HG03159 (cell line): ENCODE measurements at regions not wholly inside any gene's neighbourhood (a gene's known extent, or its start where the extent isn't known, plus 50 kb on each side); places are given as distances from the start of the nearest gene placed in this dataset.
"Not testable (repeated sequence)": the region's sequence is repeated elsewhere in the genome, so short reads cannot be mapped to it uniquely, and the experiment has no call there.

Experiments used
- ATAC-seq: cut with Tn5 transposase; IDR thresholded peaks from one replicate; pipeline ENCODE4 v1.9.1; 2021; ENCODE audit warnings: mild to moderate bottlenecking, moderate library complexity; ENCODE audit not compliant: unreplicated experiment

DNA sequence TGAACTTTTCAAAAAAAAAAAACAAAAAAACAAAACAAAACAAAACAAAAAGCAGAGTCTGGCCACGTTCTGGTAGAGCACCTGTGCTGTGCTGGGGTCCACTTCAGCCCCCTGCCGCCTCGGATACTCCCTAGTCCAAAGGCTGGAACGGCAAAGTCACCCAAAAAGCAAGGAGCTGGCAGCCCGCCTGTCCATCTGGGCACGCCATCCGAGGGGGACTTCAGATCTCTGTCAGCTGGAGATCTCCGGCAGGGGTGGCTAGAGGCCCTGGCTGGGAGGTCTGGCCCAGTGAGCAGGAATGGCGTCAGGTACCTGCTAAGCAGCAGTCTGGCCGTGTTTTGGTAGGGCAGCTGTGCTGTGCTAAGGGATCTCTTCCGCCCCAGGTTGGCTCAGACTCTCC is 152.3 kb upstream of the ZNF516 start:
- no peak for ATAC-seq

DNA sequence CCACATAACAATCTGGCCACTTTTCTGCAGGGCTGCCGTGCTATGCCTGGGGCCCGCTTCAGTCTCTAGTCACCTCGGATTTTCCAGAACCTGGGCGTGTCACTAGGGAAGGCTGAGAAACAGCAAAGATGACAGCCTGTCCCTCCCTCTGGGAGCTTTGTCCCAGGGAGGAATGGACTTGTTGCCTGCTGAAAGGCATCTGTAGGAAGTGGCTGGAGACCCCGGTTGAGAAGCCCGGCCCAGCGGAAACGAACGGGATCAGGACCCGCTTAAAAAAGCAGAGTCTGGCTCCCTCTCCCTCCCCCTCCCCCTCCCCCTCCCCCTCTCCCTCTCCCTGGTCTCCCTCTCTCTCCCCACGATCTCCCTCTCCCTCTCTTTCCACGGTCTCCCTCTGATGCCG is 149.5 kb upstream of the ZNF516 start:
- ATAC-seq = no peak

DNA sequence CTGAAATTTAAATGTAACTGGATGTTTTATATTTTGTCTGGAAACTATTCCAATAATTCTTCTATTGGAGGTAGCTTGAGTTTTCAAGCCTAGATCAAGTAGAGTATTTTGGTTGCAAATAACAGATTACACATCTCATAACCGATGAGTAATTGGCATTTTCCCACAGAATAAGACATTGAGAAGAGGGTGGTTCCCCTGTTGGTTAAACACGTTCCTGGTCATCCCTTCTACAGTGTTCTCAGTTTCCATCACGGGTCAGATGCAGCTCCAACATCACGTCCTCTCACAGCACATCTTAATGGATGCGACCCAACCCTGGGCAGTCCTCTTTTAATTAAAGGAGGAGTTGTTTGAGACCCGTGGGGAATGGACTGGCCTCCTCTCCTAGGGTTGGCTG is 149.0 kb upstream of the ZNF516 start:
- ATAC-seq = no peak

DNA sequence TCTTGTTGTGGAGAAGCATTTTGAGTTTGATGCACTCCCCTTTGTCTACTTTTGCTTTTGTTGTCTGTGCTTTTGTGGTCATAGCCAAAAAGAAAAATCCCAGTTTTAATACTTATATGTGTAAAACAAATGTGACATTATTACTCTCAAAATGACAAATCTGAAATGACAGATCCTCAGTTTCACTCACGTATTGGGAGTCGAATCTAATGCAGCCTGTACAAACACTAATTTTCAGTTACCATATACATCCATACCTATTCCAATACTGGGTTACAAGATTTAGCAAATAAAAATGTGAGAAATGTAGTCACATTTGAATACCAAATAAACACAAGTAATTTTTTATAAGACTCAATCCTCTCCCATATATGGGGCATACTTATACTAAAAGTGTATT is 148.2 kb upstream of the ZNF516 start:
- no peak for ATAC-seq

DNA sequence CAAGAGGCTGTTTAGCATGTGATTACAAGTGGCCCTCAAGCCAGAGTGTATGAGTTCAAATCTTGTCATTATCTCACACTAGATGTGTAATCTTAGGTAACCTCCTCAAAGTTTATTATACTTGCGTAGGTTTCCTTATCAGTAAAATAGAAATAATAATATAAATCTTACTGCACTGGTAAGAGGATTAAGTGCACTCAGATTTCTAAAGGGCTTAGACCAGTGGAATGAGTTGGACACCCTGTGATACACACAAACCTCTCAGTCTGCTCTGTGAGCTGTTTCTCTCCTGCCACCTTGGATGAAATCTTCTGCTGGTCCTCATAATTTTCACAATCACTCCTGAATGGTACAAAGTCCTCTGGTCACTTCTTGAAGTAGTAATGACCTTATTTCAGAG is 145.4 kb upstream of the ZNF516 start:
- ATAC-seq = no peak

DNA sequence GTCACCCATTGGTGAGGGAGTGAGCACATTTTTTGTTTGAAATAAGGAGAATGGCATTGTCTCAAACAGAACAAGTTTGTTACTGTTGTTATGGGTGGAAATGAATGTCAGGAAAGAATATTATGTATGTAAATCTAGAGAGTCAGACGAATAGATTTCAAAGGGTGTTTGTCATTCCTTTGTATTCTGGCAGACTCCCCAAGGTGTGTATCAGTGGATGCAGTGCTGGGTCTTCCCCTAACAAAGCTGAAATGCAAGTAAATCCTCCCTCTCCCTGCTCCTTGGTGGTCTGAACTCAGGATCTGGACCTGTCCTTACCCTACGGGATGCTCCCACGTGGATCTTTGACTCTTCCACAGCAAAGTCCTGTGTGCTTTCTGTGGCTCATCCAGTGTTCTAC is 139.5 kb upstream of the ZNF516 start:
- ATAC-seq = no peak

DNA sequence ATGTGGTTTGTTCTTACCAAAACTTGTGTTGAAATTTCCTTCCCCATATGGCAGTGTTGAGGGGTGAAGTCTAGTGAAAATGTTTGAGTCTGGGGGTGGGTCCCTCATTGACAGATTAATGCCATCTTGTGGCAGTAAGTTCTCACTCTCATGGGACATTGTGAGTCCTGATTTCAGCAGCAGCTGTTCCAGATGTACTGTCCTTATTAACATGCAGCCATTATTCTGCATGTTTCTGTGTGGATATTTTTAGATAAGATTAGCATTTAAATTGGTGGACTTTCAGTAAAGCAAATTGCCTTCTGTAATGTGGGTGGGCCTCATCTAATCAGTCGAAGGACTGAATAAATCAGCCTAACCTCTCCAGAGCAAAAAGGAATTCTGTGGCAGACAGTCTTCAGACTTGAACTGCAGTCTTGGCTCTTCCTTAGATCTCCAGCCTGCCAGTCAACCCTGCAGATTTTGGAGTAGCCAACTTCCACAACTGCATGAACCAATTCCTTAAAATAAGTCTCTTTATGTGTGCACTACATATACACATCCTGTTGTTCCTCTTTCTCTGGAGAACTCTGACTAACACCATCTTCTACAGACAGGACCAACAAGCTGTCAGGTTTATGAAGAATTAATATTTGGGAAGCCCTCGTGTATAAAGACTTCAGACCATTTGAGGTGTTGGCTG is 138.7 kb upstream of the ZNF516 start:
- ATAC-seq = no peak

DNA sequence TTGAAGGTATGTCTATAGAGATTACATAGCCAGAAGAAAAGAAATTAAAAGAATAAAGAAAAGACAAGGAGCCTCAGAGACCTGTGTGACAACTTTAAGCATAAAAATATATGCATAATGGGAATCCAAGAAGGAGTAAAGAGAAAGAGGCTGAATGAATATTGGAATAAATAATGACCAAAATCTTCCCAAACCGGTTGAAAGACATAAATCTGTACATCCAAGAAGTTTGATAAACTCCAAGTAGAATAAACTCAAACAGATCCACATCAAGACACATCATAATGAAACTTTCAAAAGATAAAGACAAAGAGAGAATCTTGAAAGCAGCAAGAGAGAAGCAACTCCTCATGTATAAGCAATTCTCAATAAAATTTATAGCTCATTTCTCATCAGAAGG is 132.4 kb upstream of the ZNF516 start:
- no peak for ATAC-seq

DNA sequence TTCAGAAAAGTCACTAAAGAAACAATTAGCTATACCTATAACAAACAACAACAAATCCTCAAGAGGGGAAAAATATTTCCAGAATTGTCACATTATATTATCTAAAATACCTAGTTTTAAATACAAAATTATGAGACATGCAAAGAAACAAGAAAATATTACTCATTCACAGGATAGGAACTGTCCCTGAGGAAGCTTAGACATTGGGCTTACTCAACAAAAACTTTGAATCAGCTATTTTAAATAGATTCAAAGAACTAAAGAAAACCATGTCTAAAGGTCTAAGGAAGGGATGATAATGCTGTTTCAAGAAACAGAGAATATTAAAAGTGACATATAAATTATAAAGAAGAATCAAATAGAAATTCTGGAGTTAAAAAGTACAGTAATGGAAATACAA is 131.9 kb upstream of the ZNF516 start:
- ATAC-seq = no peak

DNA sequence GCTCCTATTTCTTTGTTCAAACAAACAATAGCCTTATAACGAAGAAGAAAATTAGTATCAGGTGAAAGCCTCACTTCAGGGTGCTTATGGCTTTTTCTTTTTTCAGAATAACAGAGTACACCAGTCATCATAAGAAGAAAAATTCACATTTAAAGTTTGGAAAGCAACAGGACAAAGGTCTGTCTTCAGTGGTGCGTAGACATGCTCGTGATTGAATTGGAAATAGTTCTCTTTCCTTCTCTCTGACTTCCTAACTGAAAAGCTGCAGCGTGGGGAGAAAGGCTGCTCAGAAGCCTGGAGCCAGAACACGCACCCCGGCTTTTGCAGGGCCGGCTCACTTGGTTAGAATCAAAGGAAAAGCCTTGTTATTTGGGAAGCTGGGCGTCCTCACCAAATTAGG is 127.6 kb upstream of the ZNF516 start:
- no peak for ATAC-seq

DNA sequence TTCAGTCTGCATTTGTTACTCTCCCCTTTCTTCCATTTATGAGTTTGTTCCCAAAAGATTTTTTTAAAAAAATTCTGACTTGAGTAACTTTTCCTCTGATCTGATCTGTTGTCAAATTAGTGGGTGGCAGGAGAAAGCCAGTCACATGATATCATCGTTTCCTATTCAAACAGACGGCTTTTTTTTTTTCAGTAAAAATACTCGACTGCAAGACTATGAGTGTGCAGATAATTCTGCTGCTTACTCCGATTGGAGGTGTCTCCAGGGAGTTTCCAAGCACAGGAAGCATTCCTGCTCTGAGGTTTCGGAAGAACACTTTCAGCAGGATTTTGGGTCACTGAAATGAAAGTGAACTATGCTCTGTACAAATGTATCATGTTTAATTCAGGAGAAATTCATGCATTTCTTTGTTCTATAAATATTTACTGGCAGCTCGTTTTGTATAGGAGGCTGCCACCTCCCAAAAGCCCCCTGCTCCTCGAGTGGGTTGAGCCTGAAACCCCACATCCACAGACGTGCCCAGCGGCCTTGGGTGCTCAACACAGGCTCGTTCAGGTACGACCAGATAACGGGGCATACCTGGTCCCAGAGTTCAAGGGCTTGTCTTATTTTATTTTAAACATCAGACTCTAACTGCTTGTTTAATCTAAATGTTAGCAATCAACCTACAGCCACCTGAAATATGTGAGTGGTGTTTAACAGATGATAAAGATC is 126.9 kb upstream of the ZNF516 start:
- no peak for ATAC-seq

DNA sequence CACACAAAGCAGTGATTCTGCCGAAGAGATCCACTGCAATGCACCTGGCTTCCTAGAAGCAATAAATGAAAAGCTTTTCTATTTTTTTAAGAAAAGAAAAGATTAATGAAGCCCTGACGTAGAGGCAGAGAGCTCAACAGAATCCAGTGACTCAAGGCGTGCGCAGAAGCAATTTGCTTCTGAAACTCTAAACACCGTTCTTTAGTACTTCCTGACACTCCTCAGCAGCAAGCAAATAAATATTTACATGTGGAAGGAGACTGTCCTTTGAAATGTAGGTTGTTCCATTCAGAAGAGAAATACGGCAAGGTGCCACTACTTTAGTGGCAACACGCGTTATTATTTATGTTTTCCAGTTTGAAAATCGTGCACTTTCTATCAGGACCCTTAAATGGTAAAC is 126.2 kb upstream of the ZNF516 start:
- no peak for ATAC-seq

DNA sequence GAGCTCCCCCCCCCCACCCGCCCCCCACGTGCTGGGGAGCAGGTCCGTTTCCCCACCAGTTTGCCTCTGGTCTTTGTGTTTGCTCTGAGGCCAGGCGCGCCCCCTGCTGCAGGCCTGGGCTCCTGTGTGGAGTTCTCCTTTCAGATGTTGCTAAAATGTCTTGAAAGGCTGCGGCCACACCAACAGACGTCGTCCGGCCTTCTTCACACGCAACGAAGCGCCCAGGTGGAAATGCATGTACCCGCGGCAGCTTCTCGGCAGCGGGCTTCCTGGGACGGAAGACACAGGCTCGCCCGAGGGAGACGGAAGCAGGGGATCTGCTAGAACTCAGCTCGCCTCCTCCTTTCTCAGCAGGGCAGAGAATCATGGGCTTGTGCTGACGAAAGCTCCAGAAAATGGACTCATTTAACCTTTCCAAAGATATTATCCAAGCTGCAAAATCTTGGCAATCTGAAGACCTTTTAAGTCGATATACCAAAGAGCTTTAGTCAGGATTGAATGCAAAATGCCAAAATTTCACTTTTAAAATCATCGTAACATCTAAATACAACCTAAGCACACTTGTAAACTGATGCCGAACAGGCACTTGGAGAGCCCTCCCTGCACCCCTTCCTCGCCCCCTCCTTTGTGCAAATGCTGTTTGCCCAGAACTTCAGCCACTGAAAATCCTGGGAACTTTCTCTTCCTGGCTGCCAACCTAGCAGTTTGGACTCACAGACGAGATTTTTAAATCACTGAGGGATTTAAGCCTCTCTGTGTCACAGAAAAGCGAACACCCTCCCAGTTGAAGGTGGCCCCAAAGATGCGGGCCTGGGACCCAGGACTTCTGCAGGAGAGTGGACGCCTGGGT is 125.5 kb upstream of the ZNF516 start:
- ATAC-seq = peak; percentile 88

DNA sequence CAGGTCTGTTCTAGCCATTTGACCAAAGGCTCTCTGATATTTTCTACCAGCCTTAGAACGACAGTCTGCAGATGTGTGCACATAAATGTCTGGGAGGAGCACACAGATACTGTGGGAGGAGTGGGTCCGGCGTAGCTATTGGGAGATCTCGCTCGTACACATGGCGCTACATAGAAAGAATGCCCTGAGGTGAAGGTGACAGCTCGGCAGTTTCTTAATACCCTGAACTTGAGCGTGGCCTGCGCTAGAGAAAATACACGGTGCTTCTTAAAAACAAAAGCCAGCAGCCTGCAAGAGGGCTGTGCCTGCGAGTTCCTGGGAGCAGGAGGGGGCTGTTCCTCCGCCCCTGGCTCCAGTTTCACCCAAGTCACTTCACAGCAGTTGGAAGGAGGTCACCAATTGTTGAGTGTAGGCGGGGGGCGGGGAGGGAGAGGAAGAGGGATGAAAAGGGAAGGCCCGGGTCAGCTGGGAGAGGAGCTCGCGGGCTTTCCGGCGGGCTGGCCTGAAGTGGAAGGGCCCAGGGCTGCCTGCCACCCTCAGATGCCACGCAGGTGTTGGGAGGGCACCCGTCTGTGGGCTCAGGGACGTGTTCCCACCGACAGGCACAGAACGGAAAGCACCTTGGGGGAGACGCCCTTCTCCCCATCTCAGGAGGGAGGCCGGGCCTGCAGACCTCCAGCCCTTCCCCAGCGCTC is 124.7 kb upstream of the ZNF516 start:
- peak; percentile 16 for ATAC-seq

DNA sequence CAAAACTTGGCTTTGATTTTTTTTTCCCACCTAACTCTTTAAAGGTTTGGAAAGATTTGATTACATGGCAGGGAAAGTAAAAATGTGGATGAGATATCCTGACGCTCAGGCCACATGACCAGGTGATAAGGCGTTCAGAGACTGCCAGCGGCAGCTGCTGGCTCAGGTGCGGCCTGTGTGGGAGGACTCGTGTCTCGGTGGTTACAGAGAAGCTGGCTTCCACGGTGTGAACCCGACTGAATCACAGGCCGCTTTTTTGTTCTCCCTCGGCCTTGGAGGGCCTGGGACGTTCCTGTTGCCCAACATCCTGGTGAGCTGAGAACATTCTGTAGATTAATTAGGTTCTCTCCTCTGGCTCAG is 124.2 kb upstream of the ZNF516 start:
- no peak for ATAC-seq

DNA sequence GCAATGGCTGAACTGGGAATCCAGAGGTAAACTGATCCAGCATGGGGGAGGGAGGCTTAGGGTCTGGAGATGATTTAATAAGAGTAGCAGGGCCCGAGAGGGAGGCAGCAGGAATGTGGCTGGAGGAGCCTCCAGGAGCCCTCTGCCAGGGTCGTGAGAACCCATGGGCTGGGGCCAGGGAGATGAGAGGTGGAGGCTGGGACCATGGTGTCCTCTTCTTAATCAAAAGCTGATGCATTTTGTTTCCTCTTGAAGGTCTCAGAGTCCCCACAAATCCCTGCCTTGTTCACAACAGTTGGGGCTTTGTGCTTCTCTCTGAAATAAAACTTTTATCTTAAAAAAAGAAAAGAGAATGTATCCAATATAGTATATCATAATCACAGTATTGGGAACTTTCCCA is 123.7 kb upstream of the ZNF516 start:
- ATAC-seq = no peak

DNA sequence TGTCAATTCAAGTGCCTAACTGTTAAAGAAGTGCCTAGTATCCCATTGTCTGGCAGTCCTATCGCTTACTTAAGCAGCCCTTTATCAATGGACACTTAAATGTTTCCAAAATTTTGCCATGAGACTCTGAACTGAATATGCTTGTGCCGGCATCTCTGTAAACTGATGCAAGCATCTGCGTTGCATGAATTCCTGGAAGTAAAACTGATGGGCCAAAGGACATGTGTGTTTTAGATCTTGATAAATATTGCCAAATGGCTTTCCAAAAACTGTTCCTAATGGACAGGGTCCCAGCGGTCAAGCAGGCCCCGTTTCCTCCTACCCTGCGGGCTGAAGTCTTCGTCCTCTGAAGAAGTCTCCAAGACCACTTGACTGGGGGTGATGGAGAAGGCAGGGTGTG is 121.3 kb upstream of the ZNF516 start:
- ATAC-seq = no peak

DNA sequence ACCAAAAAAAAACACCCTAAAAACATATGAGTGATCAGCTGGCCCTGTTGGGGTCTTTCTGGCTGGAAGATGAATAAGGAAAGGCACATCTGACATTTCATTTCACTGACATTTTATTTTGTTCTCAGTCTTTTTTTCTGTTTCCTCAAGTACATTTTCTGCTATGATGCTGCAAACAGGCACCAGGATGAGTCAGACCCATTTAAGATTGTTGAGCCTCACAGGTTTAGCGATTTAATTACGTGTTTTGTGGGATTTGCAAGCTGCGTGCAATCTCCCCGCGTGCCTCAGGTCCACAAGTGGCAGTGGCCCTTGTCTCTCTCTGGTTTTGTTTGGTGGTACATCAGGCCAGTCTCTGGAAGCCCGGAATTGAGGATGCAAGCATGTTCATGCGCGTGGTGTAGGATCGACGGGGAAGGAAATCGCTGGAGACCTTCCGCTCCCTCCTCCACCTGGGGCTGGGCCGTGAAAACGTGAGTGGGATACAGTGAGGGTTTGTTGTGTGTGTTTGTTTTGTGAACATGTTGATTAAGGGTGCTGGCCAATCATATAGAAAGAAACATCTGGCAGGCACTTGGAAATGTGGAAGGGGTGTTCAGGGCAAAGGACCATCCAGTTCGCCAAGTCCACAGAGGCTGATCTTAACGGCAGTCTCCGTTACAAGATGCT is 120.2 kb upstream of the ZNF516 start:
- ATAC-seq = no peak

DNA sequence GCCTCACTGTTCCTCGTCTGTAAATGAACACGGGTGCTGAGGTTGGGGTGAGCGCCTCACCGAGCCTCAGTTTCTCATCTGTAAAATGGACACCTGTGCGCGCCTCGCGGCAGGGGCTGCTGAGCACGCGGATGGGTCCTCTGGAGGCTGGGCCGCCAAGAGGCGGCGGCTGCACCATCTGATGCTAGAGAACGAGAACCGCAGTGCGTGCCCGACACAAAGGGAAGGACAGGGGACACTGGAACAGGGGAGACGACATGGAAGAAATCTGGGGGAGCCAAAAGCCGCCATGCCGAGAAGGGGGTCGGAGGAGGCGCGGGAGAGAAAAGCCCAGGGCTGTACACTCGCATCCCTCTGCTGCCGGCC is 118.7 kb upstream of the ZNF516 start:
- ATAC-seq = no peak

DNA sequence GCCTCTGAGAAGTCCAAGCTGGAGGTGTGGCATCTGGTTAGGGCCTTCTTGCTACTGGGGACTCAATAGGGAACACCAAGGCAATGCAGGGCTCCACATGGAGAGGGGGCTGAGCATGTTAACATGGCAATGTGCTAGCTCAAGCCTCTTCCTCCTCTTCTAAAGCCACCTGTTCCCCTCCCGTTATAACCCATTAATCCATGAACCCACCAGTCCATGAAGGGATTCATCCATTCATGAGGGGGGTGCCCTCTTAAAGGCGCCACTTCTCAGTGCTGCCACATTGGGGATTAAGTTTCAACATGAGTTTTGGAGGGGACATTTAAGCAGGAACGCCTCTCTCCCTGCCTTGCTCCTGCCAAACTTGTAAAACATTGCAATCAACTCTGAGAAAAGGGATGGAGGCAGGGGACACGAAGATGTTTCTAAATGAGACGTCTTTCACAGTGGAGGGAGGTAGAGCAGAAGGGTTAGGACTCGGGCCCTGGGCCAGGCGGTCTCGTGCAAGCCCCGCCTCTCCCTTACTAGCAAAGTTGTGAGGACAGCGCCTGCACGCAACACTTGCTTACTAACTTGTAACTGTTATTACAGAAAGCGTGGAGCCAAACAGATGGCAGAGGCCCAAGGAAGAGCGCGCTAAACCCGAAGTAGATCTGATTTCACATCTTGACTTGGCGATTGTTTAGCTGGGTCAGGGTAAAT is 118.2 kb upstream of the ZNF516 start:
- no peak for ATAC-seq

DNA sequence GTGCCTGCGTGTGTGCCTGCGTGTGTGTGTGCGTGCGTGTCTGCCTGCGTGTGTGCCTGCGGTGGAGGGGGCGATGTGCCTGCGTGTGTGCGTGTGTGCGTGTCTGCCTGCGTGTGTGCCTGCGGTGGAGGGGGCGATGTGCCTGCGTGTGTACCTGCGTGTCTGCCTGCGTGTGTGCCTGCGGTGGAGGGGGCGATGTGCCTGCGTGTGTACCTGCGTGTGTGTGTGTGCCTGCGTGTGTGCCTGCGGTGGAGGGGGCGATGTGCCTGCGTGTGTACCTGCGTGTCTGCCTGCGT is 116.7 kb upstream of the ZNF516 start:
- not testable (repeated sequence) for ATAC-seq
